Bronchial epithelial cell (primary cell): ENCODE measurements at regions not wholly inside any gene's neighbourhood (a gene's known extent, or its start where the extent isn't known, plus 50 kb on each side); places are given as distances from the start of the nearest gene placed in this dataset.

Experiments
- DNase-seq: peaks from one replicate; pipeline ENCODE4 v3.0.0-alpha.2; 2010; ENCODE audit warnings: low read depth
- FAIRE-seq: peaks from 2 replicates; lab custom pipeline; 2011; peaks lifted over from hg19 to GRCh38; lab: Jason Lieb, UNC
- H3K27me3 ChIP-seq: 2 replicates; pipeline ENCODE4 v1.5.1; 2011; ENCODE audit warnings: low read length; ENCODE audit not compliant: control insufficient read depth, insufficient read depth
- H3K36me3 ChIP-seq: 2 replicates; pipeline ENCODE4 v1.5.1; 2011; ENCODE audit warnings: low read length; ENCODE audit not compliant: control insufficient read depth, insufficient read depth
- H3K4me3 ChIP-seq: 2 replicates; pipeline ENCODE4 v1.5.1; 2011; ENCODE audit warnings: mild to moderate bottlenecking, low read depth, low read length, control low read depth
- CTCF ChIP-seq: IDR thresholded peaks from 2 replicates; pipeline ENCODE4 v1.5.1; 2011; ENCODE audit warnings: mild to moderate bottlenecking, moderate library complexity, low read length, control low read depth, inconsistent platforms; ENCODE audit not compliant: insufficient read depth, severe bottlenecking

GRCh38 chr1:4932311-4933030, 278.1 kb downstream of the AJAP1 start:
- DNase-seq (no peak), FAIRE-seq (no peak)
- no peak for TF ChIP-seq CTCF
- H3K4me3 ChIP-seq, result no peak overlapping the region
- H3K36me3 ChIP-seq, result no peaks in the 10 kb centered on the region
- H3K27me3 ChIP-seq, result no peaks in the 10 kb centered on the region

GRCh38 chr1:4931486-4931885, 277.1 kb downstream of the AJAP1 start:
- no peaks in the 10 kb centered on the region for H3K27me3 ChIP-seq
- peak; percentile 33 for DNase-seq
- FAIRE-seq, result no peak
- H3K4me3 ChIP-seq, result no peak overlapping the region
- no peaks in the 10 kb centered on the region for H3K36me3 ChIP-seq
- TF ChIP-seq CTCF, result no peak

GRCh38 chr1:4928186-4928585, 273.8 kb downstream of the AJAP1 start:
- no peaks in the 10 kb centered on the region for H3K27me3 ChIP-seq
- FAIRE-seq, result no peak
- no peak overlapping the region for H3K4me3 ChIP-seq
- no peak for TF ChIP-seq CTCF
- H3K36me3 ChIP-seq, result no peaks in the 10 kb centered on the region
- no peak for DNase-seq

GRCh38 chr1:4924356-4924755, 269.9 kb downstream of the AJAP1 start:
- H3K27me3 ChIP-seq, result no peaks in the 10 kb centered on the region
- no peak for TF ChIP-seq CTCF
- H3K36me3 ChIP-seq, result no peaks in the 10 kb centered on the region
- FAIRE-seq, result no peak
- H3K4me3 ChIP-seq, result no peak overlapping the region
- DNase-seq, result no peak

- H3K4me3 ChIP-seq, result no peak overlapping the region
- no peaks in the 10 kb centered on the region for H3K36me3 ChIP-seq
- DNase-seq (no peak), FAIRE-seq (no peak)
- no peaks in the 10 kb centered on the region for H3K27me3 ChIP-seq
- TF ChIP-seq CTCF, result no peak
Measured at GRCh38 chr1:4916610-4917009, 262.2 kb downstream of the AJAP1 start.

- Histone ChIP-seq H3K36me3 (no peaks in the 10 kb centered on the region), H3K4me3 (no peak overlapping the region)
Measured at GRCh38 chr1:4915154-4915553, 260.7 kb downstream of the AJAP1 start.

More at GRCh38 chr1:4915154-4915553, 260.7 kb downstream of the AJAP1 start:
- H3K27me3 ChIP-seq, result no peaks in the 10 kb centered on the region
- DNase-seq (no peak), FAIRE-seq (no peak)
- TF ChIP-seq CTCF, result no peak
